SK-N-SH treated with all-trans-retinoic acid at 6 μM for 48 hours (cell line): ENCODE measurements at regions not wholly inside any gene's neighbourhood (a gene's known extent, or its start where the extent isn't known, plus 50 kb on each side); places are given as distances from the start of the nearest gene placed in this dataset.

Experiments
- CREB5 ChIP-seq: fragments of 250-450 bp; sonication (Bioruptor Pico); IDR thresholded peaks from 2 replicates; pipeline ENCODE4 v1.5.1; 2020; ENCODE audit warnings: low read depth, mild to moderate bottlenecking, moderate library complexity
- ESRRG ChIP-seq: fragments of 250-450 bp; sonication (Bioruptor Pico); IDR thresholded peaks from 2 replicates; pipeline ENCODE4 v1.6.1; 2021; ENCODE audit warnings: mild to moderate bottlenecking
- GLIS3 ChIP-seq: fragments of 250-450 bp; sonication (Bioruptor Pico); IDR thresholded peaks from 2 replicates; pipeline ENCODE4 v1.5.0; 2020; ENCODE audit warnings: mild to moderate bottlenecking, moderate library complexity
- ISL1 ChIP-seq: fragments of 250-450 bp; sonication (Bioruptor Pico); IDR thresholded peaks from 2 replicates; pipeline ENCODE4 v2.1.2; 2022; ENCODE audit warnings: mild to moderate bottlenecking, moderate library complexity
- PPARA ChIP-seq: fragments of 250-450 bp; sonication (Bioruptor Pico); IDR thresholded peaks from 2 replicates; pipeline ENCODE4 v1.5.0; 2020; ENCODE audit warnings: mild to moderate bottlenecking, borderline replicate concordance
- TOX ChIP-seq: fragments of 250-450 bp; sonication (Bioruptor Pico); IDR thresholded peaks from 2 replicates; pipeline ENCODE4 v1.8.0; 2021; ENCODE audit warnings: mild to moderate bottlenecking, moderate library complexity, borderline replicate concordance
- ZFP3 ChIP-seq: fragments of 250-450 bp; sonication (Bioruptor Pico); IDR thresholded peaks from 2 replicates; pipeline ENCODE4 v1.5.0; 2020; ENCODE audit warnings: mild to moderate bottlenecking, moderate library complexity
- ZFP30 ChIP-seq: fragments of 450-650 bp; formaldehyde crosslinking; IDR thresholded peaks from 2 replicates; pipeline ENCODE4 v1.5.0; 2022; ENCODE audit warnings: mild to moderate bottlenecking, moderate library complexity
- ZNF565 ChIP-seq: fragments of 450-650 bp; formaldehyde crosslinking; conservative IDR thresholded peaks from 2 replicates; pipeline ENCODE4 v1.5.0; 2020; ENCODE audit warnings: low read depth, mild to moderate bottlenecking, moderate library complexity
- ZNF70 ChIP-seq: fragments of 450-650 bp; formaldehyde crosslinking; IDR thresholded peaks from 2 replicates; pipeline ENCODE4 v1.5.0; 2020; ENCODE audit warnings: mild to moderate bottlenecking, moderate library complexity
- TF ChIP-seq, protein P1 (sequence below): fragments of 250-450 bp; sonication (Bioruptor Pico); IDR thresholded peaks from 2 replicates; pipeline ENCODE4 v1.8.0; 2021; ENCODE audit warnings: low read depth, mild to moderate bottlenecking, moderate library complexity, borderline replicate concordance
- TF ChIP-seq, protein P2 (sequence below): fragments of 250-450 bp; sonication (Bioruptor Pico); IDR thresholded peaks from 2 replicates; pipeline ENCODE4 v1.8.0; 2020; ENCODE audit warnings: mild to moderate bottlenecking, moderate library complexity, borderline replicate concordance
- TF ChIP-seq, protein P3 (sequence below): fragments of 250-450 bp; sonication (Bioruptor Pico); IDR thresholded peaks from 2 replicates; pipeline ENCODE4 v1.5.0; 2020; ENCODE audit warnings: mild to moderate bottlenecking, moderate library complexity

DNA sequence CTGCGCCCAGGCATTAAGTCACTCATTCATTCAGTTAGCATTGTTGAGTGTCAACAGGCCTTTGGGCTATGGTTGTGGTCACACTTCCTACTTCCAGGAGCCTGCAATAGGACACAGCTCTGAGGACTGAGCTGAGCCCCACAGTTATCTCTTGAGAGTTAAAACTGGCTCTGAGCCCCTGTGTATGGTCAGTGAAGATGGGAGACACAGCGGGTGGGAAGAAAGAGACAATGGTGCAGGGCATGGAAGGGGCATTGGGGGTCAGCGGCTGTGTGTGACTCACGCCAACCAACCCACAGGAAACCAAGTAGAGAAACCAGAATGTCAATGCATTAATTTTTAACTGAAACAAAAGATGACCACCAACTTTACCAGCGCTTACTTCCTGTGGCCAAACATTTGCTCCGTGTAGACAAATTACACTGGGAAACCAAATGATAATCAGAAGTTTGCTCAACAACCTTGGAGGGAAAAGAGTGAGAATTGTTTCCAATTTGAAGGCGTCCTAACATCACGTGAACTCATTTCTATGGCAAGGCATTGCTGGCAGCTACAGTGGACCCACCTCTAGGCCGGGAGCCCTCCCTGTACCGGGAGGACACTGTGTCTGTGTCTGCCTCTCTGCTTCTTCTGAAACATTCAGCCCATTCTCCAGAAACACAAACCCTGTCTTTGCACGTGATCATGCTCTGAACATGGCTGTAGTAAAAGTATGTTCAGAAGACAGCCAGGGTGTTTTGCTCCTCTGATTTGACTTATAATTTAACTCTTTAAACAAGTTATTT is 212.0 kb upstream of the ID2 start:
- TF ChIP-seq GLIS3 (CRISPR knock-in tag) (no peak), PPARA (CRISPR knock-in tag) (no peak), ZFP30 (no peak), ZNF70 (CRISPR knock-in tag) (no peak), ISL1 (CRISPR knock-in tag) (no peak), ZNF565 (CRISPR knock-in tag) (no peak), ZFP3 (CRISPR knock-in tag) (no peak), TOX (no peak), CREB5 (CRISPR knock-in tag) (no peak), ESRRG (CRISPR knock-in tag) (no peak)
- TF ChIP-seq, protein P1, sequence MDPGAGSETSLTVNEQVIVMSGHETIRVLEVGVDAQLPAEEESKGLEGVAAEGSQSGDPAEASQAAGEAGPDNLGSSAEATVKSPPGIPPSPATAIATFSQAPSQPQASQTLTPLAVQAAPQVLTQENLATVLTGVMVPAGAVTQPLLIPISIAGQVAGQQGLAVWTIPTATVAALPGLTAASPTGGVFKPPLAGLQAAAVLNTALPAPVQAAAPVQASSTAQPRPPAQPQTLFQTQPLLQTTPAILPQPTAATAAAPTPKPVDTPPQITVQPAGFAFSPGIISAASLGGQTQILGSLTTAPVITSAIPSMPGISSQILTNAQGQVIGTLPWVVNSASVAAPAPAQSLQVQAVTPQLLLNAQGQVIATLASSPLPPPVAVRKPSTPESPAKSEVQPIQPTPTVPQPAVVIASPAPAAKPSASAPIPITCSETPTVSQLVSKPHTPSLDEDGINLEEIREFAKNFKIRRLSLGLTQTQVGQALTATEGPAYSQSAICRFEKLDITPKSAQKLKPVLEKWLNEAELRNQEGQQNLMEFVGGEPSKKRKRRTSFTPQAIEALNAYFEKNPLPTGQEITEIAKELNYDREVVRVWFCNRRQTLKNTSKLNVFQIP, result no peak
- TF ChIP-seq, protein P2, sequence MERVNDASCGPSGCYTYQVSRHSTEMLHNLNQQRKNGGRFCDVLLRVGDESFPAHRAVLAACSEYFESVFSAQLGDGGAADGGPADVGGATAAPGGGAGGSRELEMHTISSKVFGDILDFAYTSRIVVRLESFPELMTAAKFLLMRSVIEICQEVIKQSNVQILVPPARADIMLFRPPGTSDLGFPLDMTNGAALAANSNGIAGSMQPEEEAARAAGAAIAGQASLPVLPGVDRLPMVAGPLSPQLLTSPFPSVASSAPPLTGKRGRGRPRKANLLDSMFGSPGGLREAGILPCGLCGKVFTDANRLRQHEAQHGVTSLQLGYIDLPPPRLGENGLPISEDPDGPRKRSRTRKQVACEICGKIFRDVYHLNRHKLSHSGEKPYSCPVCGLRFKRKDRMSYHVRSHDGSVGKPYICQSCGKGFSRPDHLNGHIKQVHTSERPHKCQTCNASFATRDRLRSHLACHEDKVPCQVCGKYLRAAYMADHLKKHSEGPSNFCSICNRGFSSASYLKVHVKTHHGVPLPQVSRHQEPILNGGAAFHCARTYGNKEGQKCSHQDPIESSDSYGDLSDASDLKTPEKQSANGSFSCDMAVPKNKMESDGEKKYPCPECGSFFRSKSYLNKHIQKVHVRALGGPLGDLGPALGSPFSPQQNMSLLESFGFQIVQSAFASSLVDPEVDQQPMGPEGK (CRISPR knock-in tag), result no peak
- TF ChIP-seq, protein P3, sequence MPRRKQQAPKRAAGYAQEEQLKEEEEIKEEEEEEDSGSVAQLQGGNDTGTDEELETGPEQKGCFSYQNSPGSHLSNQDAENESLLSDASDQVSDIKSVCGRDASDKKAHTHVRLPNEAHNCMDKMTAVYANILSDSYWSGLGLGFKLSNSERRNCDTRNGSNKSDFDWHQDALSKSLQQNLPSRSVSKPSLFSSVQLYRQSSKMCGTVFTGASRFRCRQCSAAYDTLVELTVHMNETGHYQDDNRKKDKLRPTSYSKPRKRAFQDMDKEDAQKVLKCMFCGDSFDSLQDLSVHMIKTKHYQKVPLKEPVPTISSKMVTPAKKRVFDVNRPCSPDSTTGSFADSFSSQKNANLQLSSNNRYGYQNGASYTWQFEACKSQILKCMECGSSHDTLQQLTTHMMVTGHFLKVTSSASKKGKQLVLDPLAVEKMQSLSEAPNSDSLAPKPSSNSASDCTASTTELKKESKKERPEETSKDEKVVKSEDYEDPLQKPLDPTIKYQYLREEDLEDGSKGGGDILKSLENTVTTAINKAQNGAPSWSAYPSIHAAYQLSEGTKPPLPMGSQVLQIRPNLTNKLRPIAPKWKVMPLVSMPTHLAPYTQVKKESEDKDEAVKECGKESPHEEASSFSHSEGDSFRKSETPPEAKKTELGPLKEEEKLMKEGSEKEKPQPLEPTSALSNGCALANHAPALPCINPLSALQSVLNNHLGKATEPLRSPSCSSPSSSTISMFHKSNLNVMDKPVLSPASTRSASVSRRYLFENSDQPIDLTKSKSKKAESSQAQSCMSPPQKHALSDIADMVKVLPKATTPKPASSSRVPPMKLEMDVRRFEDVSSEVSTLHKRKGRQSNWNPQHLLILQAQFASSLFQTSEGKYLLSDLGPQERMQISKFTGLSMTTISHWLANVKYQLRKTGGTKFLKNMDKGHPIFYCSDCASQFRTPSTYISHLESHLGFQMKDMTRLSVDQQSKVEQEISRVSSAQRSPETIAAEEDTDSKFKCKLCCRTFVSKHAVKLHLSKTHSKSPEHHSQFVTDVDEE (CRISPR knock-in tag), result no peak
